ENCODE measurements at regions not wholly inside any gene's neighbourhood (a gene's known extent, or its start where the extent isn't known, plus 50 kb on each side); places are given as distances from the start of the nearest gene placed in this dataset.

DNA sequence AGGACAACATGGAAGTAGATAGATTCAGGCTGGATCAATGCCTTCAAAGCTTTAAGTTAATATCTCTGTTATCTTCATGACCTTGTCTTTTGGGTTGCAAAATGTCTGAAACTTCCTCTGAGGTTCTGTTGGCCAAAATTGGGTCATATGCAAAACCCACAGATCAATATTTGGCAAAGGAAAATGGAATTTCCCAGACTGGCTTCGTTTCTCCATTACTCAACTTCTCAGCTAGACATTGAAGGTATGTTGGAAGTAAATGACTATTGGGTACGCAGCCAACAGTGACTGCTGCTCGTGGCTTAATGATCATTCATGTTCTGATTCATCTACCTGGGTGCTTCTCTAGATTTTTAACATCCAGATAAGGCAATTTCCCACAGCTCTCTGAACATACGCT, 675.4 kb upstream of the SGO1 start:
- H3K4me1 ChIP-seq, result no peaks in the 10 kb centered on the region
- H3K27ac ChIP-seq, result no peak overlapping the region
- peaks cover 0 to 25% (median 16%) of the 10 kb centered on the region in 8 donors for H3K9me3 ChIP-seq
- no peaks in the 10 kb centered on the region for H3K36me3 ChIP-seq
- WGBS, 5 donors, result 59 to 74% (median 69%) methylated on average over 4 of the region's 4 CpGs
- H3K4me3 ChIP-seq, result no peak overlapping the region
- DNase-seq, result no peak
- TF ChIP-seq, protein P1, sequence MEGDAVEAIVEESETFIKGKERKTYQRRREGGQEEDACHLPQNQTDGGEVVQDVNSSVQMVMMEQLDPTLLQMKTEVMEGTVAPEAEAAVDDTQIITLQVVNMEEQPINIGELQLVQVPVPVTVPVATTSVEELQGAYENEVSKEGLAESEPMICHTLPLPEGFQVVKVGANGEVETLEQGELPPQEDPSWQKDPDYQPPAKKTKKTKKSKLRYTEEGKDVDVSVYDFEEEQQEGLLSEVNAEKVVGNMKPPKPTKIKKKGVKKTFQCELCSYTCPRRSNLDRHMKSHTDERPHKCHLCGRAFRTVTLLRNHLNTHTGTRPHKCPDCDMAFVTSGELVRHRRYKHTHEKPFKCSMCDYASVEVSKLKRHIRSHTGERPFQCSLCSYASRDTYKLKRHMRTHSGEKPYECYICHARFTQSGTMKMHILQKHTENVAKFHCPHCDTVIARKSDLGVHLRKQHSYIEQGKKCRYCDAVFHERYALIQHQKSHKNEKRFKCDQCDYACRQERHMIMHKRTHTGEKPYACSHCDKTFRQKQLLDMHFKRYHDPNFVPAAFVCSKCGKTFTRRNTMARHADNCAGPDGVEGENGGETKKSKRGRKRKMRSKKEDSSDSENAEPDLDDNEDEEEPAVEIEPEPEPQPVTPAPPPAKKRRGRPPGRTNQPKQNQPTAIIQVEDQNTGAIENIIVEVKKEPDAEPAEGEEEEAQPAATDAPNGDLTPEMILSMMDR (IDR thresholded peaks at IDR 0.05 in 8 of 11, conservative IDR thresholded peaks at IDR 0.05 in 3 of 11), result no peak
- no peak for TF ChIP-seq POLR2AphosphoS5 (IDR thresholded peaks at IDR 0.05)
- TF ChIP-seq POLR2A (IDR thresholded peaks at IDR 0.05), result no peak
- intact Hi-C loops (cut with DNase I; ENCODE audit: low total_unique reads), result no loop called here
- no peaks in the 10 kb centered on the region for H3K27me3 ChIP-seq (replicated peaks in 1 of 7)

GRCh38 chr3:20857636-20858035, 671.6 kb upstream of the SGO1 start:
- H3K4me3 ChIP-seq, result no peak overlapping the region
- H3K36me3 ChIP-seq, result no peaks in the 10 kb centered on the region
- intact Hi-C loops (cut with DNase I; ENCODE audit: low total_unique reads), result no loop called here
- TF ChIP-seq POLR2A (IDR thresholded peaks at IDR 0.05) (no peak), POLR2AphosphoS5 (IDR thresholded peaks at IDR 0.05) (no peak)
- TF ChIP-seq, protein P1 (IDR thresholded peaks at IDR 0.05 in 8 of 11, conservative IDR thresholded peaks at IDR 0.05 in 3 of 11), result no peak
- 65 to 92% (median 80%) methylated on average over 2 of the region's 2 CpGs for WGBS, 5 donors
- no peak overlapping the region for H3K27ac ChIP-seq
- H3K9me3 ChIP-seq, result peaks cover 0 to 9% (median 0%) of the 10 kb centered on the region in 8 donors
- no peaks in the 10 kb centered on the region for H3K4me1 ChIP-seq
- DNase-seq, result no peak
- no peaks in the 10 kb centered on the region for H3K27me3 ChIP-seq (replicated peaks in 1 of 7)

- no peaks in the 10 kb centered on the region for H3K4me1 ChIP-seq
Observed at GRCh38 chr3:20853890-20854289, 667.9 kb upstream of the SGO1 start.

DNA sequence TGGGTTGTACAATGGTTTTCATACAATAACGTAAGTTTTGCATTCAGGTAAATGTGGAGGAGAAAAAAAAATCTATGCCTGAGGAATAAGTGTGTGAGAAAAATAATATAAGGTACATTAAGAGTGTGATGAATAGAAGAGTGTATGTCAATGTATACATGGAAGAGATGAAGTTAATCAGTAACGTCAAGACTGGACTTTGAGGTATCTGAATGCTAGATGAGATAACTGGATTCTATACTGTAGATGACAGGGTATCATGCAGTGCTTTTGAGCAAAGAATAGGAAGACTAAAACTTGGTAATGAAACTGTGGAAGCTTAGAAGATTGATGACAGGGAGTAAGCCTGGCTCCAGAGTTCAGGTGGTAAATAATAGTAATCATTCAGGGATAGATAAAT, 666.7 kb upstream of the SGO1 start:
- peaks cover 0 to 11% (median 0%) of the 10 kb centered on the region in 8 donors for H3K9me3 ChIP-seq
- WGBS, 5 donors, result 78 to 92% (median 85%) methylated on average over 2 of the region's 2 CpGs
- TF ChIP-seq POLR2AphosphoS5 (IDR thresholded peaks at IDR 0.05) (no peak), POLR2A (IDR thresholded peaks at IDR 0.05) (no peak)
- TF ChIP-seq, protein P1 (IDR thresholded peaks at IDR 0.05 in 8 of 11, conservative IDR thresholded peaks at IDR 0.05 in 3 of 11), result no peak
- DNase-seq, result no peak
- no peaks in the 10 kb centered on the region for H3K4me1 ChIP-seq
- no peaks in the 10 kb centered on the region for H3K27me3 ChIP-seq (replicated peaks in 1 of 7)
- intact Hi-C loops (cut with DNase I; ENCODE audit: low total_unique reads), result no loop called here
- no peak overlapping the region for H3K27ac ChIP-seq
- no peak overlapping the region for H3K4me3 ChIP-seq
- no peaks in the 10 kb centered on the region for H3K36me3 ChIP-seq

More at GRCh38 chr3:20853890-20854289, 667.9 kb upstream of the SGO1 start:
- no peaks in the 10 kb centered on the region for H3K36me3 ChIP-seq
- intact Hi-C loops (cut with DNase I; ENCODE audit: low total_unique reads), result no loop called here
- no peak for DNase-seq
- H3K4me3 ChIP-seq, result no peak overlapping the region
- 76 to 89% (median 80%) methylated on average over 1 of the region's 1 CpG for WGBS, 5 donors
- TF ChIP-seq POLR2AphosphoS5 (IDR thresholded peaks at IDR 0.05) (no peak), POLR2A (IDR thresholded peaks at IDR 0.05) (no peak)
- TF ChIP-seq, protein P1 (IDR thresholded peaks at IDR 0.05 in 8 of 11, conservative IDR thresholded peaks at IDR 0.05 in 3 of 11), result no peak
- H3K27me3 ChIP-seq (replicated peaks in 1 of 7), result no peaks in the 10 kb centered on the region
- peaks cover 0 to 6% (median 0%) of the 10 kb centered on the region in 8 donors for H3K9me3 ChIP-seq
- no peak overlapping the region for H3K27ac ChIP-seq

Data from spleen (tissue), 11 donors.